Keratinocyte (primary cell): ENCODE measurements at regions not wholly inside any gene's neighbourhood (a gene's known extent, or its start where the extent isn't known, plus 50 kb on each side); places are given as distances from the start of the nearest gene placed in this dataset.

ENCODE experiments used
- CTCF ChIP-seq, 3 experiments: IDR thresholded peaks in 1 of 3; conservative IDR thresholded peaks in 1 of 3; optimal IDR thresholded peaks in 1 of 3; 2 replicates in 2 of 3; 3 replicates in 1 of 3; pipeline versions ENCODE3 to v1.5.1; 2011; ENCODE audit warnings: low read length in 3 of 3, mild to moderate bottlenecking in 3 of 3, moderate library complexity in 2 of 3, control low read depth in 1 of 3, inconsistent platforms in 1 of 3; ENCODE audit not compliant: insufficient read depth in 2 of 3; ENCODE audit errors: extremely low read depth in 1 of 3
- EZH2 ChIP-seq: IDR thresholded peaks from one replicate; pipeline ENCODE4 v1.6.1; 2012; ENCODE audit warnings: inconsistent platforms, mild to moderate bottlenecking, low read length, moderate library complexity

- TF ChIP-seq CTCF (optimal IDR thresholded peaks at IDR 0.05 in 1 of 3, IDR thresholded peaks at IDR 0.05 in 1 of 3, conservative IDR thresholded peaks at IDR 0.05 in 1 of 3; ENCODE audit: extremely low read depth in 1 of 3, insufficient read depth in 2 of 3, low read length in 3 of 3) (no peak), EZH2 (no peak)
Observed at GRCh38 chr11:69575296-69576068, 65.5 kb upstream of the CCND1 start.
